H9 (cell line): ENCODE measurements at regions not wholly inside any gene's neighbourhood (a gene's known extent, or its start where the extent isn't known, plus 50 kb on each side); places are given as distances from the start of the nearest gene placed in this dataset.

Experiments used
- DNase-seq: peaks from one replicate; pipeline ENCODE4 v3.0.0-alpha.2; 2017
- H2AFZ ChIP-seq: one replicate; pipeline ENCODE4 v1.6.1; 2013; ENCODE audit warnings: mild to moderate bottlenecking, low read length, control low read depth, moderate library complexity
- H2AK5ac ChIP-seq: 2 replicates; pipeline ENCODE4 v1.6.1; 2013; ENCODE audit warnings: low read length, control low read depth, mixed read lengths; ENCODE audit not compliant: insufficient read length
- H2BK120ac ChIP-seq: one replicate; pipeline ENCODE4 v1.6.1; 2013; ENCODE audit warnings: low read depth, mild to moderate bottlenecking, low read length, control low read depth, inconsistent platforms; ENCODE audit not compliant: poor library complexity, severe bottlenecking
- H2BK12ac ChIP-seq: 2 replicates; pipeline ENCODE4 v1.6.1; 2013; ENCODE audit warnings: low read length, control low read depth, mixed read lengths, low read depth; ENCODE audit not compliant: insufficient read length
- H2BK15ac ChIP-seq: 2 replicates; pipeline ENCODE4 v1.6.1; 2013; ENCODE audit warnings: low read depth, low read length, control low read depth
- H2BK20ac ChIP-seq: one replicate; pipeline ENCODE4 v1.6.1; 2013; ENCODE audit warnings: low read depth, mild to moderate bottlenecking, low read length, control low read depth, inconsistent platforms; ENCODE audit not compliant: poor library complexity, severe bottlenecking
- H2BK5ac ChIP-seq: 2 replicates; pipeline ENCODE4 v1.6.1; 2013; ENCODE audit warnings: low read length, control low read depth, mixed read lengths; ENCODE audit not compliant: insufficient read length
- H3K14ac ChIP-seq: 2 replicates; pipeline ENCODE4 v1.6.1; 2013; ENCODE audit warnings: low read length, control low read depth; ENCODE audit not compliant: insufficient read depth
- H3K18ac ChIP-seq: 2 replicates; pipeline ENCODE4 v1.6.1; 2013; ENCODE audit warnings: low read depth, mild to moderate bottlenecking, mixed read lengths, low read length, control low read depth; ENCODE audit not compliant: insufficient read length
- H3K23ac ChIP-seq: 2 replicates; pipeline ENCODE4 v1.6.1; 2013; ENCODE audit warnings: low read length, control low read depth, mixed read lengths, low read depth; ENCODE audit not compliant: insufficient read length
- H3K23me2 ChIP-seq: 2 replicates; pipeline ENCODE4 v1.6.1; 2013; ENCODE audit warnings: low read depth, mild to moderate bottlenecking, mixed read lengths, low read length, control low read depth; ENCODE audit not compliant: insufficient read length, poor library complexity, severe bottlenecking
- H3K27ac ChIP-seq: 2 replicates; pipeline ENCODE4 v1.5.1; 2013; ENCODE audit warnings: low read length, control low read depth, mixed read lengths, low read depth; ENCODE audit not compliant: insufficient read length
- H3K27me3 ChIP-seq: 2 replicates; pipeline ENCODE4 v1.6.1; 2013; ENCODE audit warnings: low read length, control low read depth, inconsistent platforms; ENCODE audit not compliant: insufficient read depth
- H3K4ac ChIP-seq: 2 replicates; pipeline ENCODE4 v1.6.1; 2013; ENCODE audit warnings: low read depth, mild to moderate bottlenecking, control low read depth, inconsistent platforms, low read length, moderate library complexity
- H3K4me1 ChIP-seq: 2 replicates; pipeline ENCODE4 v1.6.1; 2013; ENCODE audit warnings: low read length, control low read depth, inconsistent platforms; ENCODE audit not compliant: insufficient read depth
- H3K4me2 ChIP-seq: 2 replicates; pipeline ENCODE4 v1.6.1; 2013; ENCODE audit warnings: low read length, control low read depth, mixed read lengths; ENCODE audit not compliant: insufficient read length, insufficient read depth
- H3K56ac ChIP-seq: 2 replicates; pipeline ENCODE4 v1.6.1; 2013; ENCODE audit warnings: low read depth, mild to moderate bottlenecking, mixed read lengths, low read length, control low read depth; ENCODE audit not compliant: insufficient read length
- H3K79me1 ChIP-seq: 2 replicates; pipeline ENCODE4 v1.6.1; 2013; ENCODE audit warnings: low read depth, mild to moderate bottlenecking, moderate library complexity, low read length, control low read depth, inconsistent platforms; ENCODE audit not compliant: insufficient read depth, poor library complexity, severe bottlenecking
- H3K79me2 ChIP-seq: 2 replicates; pipeline ENCODE4 v1.6.1; 2013; ENCODE audit warnings: low read length, control low read depth, inconsistent platforms; ENCODE audit not compliant: insufficient read depth
- H3K9ac ChIP-seq: 2 replicates; pipeline ENCODE4 v1.6.1; 2013; ENCODE audit warnings: low read length, control low read depth, mixed read lengths; ENCODE audit not compliant: insufficient read length; ENCODE audit errors: extremely low read depth
- H3K9me3 ChIP-seq: one replicate; pipeline ENCODE4 v1.6.1; 2013; ENCODE audit warnings: low read depth, low read length, inconsistent platforms; ENCODE audit not compliant: control insufficient read depth
- H3T11ph ChIP-seq: one replicate; pipeline ENCODE4 v1.6.1; 2013; ENCODE audit warnings: mild to moderate bottlenecking, low read length, control low read depth, inconsistent platforms
- H4K20me1 ChIP-seq: one replicate; pipeline ENCODE4 v1.6.1; 2013; ENCODE audit not compliant: control insufficient read depth, insufficient read length, insufficient read depth
- H4K5ac ChIP-seq: 2 replicates; pipeline ENCODE4 v1.6.1; 2013; ENCODE audit warnings: low read depth, mild to moderate bottlenecking, mixed read lengths, low read length, control low read depth; ENCODE audit not compliant: insufficient read length
- H4K8ac ChIP-seq: replicated peaks from 2 replicates; pipeline ENCODE4 v1.6.1; 2013; ENCODE audit warnings: low read length, control low read depth, mixed read lengths, low read depth; ENCODE audit not compliant: insufficient read length
- H4K91ac ChIP-seq: 2 replicates; pipeline ENCODE4 v1.6.1; 2013; ENCODE audit warnings: low read depth, mild to moderate bottlenecking, moderate library complexity, mixed read lengths, low read length, control low read depth; ENCODE audit not compliant: insufficient read length
- H3K27ac Mint-ChIP-seq, 3 experiments: 2 replicates in 2 of 3; 3 replicates in 1 of 3; pipeline ENCODE4 v1.8.0; 2020 to 2021; ENCODE audit warnings: mixed read lengths in 3 of 3, mild to moderate bottlenecking in 1 of 3, moderate library complexity in 1 of 3
- H3K27me3 Mint-ChIP-seq: 2 replicates; pipeline ENCODE4 v1.8.0; 2021; ENCODE audit warnings: low read depth, mild to moderate bottlenecking, moderate library complexity, mixed read lengths
- H3K36me3 Mint-ChIP-seq, 3 experiments: 2 replicates in 2 of 3; 3 replicates in 1 of 3; pipeline ENCODE4 v1.8.0; 2020 to 2021; ENCODE audit warnings: low read depth in 3 of 3, mixed read lengths in 3 of 3; ENCODE audit not compliant: insufficient read depth in 1 of 3
- H3K4me1 Mint-ChIP-seq, 2 experiments: 2 replicates each; pipeline ENCODE4 v1.8.0; 2020; ENCODE audit warnings: mixed read lengths in 2 of 2
- H3K4me3 Mint-ChIP-seq, 2 experiments: 2 replicates in 1 of 2; 3 replicates in 1 of 2; pipeline ENCODE4 v1.8.0; 2020 to 2021; ENCODE audit warnings: mild to moderate bottlenecking in 2 of 2, mixed read lengths in 2 of 2, moderate library complexity in 1 of 2
- H3K9me3 Mint-ChIP-seq, 2 experiments: 2 replicates in 1 of 2; 3 replicates in 1 of 2; pipeline ENCODE4 v1.8.0; 2020; ENCODE audit warnings: mild to moderate bottlenecking in 2 of 2, mixed read lengths in 2 of 2, moderate library complexity in 1 of 2
- WGBS: extraction: QIAGEN DNeasy Blood & Tissue Kit; methylation state at CpG from one replicate; pipeline ENCODE4 v1.1.7; 2013; ENCODE audit warnings: missing lambda C conversion rate, low lambda C conversion rate, mixed read lengths; ENCODE audit not compliant: insufficient read length; ENCODE audit errors: extremely low coverage; 5-methylcytosine and 5-hydroxymethylcytosine counted together
- TF ChIP-seq, protein P1 (sequence below): fragments of 200-600 bp; sonication (generic); conservative IDR thresholded peaks from 3 replicates; pipeline ENCODE4 v1.8.0; 2021; ENCODE audit warnings: antibody characterized with exemption, mild to moderate bottlenecking

DNA sequence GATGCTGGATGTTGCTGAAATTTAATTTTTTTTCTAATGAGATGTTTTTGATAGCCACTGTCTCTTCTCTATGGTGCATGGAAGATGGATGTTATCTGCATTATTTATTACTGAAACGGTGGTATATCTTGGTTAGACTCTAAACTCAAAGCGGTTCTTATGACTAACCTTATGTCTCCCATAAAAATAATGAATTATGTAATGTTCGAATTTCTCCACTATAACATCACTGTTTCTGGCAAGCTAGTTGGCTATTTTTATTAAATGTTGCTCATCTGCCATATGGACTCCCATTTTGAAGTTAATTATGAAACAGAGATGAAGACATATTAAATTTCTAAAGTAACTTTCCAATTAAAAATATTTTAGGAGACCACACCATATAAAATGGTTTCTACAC, 808.6 kb upstream of the ADGRL4 start:
- H3K27ac Mint-ChIP-seq: no peak overlapping the region
- H3K9me3 Mint-ChIP-seq: no peaks in the 10 kb centered on the region

More for the DNA sequence above, 808.6 kb upstream of the ADGRL4 start:
- Histone ChIP-seq H3K23ac (no peak overlapping the region), H2BK5ac (no peak overlapping the region), H2AFZ (no peak overlapping the region), H3K4ac (no peak overlapping the region), H3K23me2 (no peaks in the 10 kb centered on the region), H3K9ac (no peak overlapping the region), H3K27me3 (no peaks in the 10 kb centered on the region), H3K27ac (no peak overlapping the region), H2BK15ac (no peak overlapping the region), H4K8ac (no peak overlapping the region), H2BK20ac (no peak overlapping the region), H3K56ac (no peak overlapping the region), H3K79me1 (no peaks in the 10 kb centered on the region), H3T11ph (no peak overlapping the region), H3K14ac (no peak overlapping the region), H3K18ac (no peak overlapping the region), H4K5ac (no peak overlapping the region), H2BK12ac (no peak overlapping the region), H3K4me1 (no peaks in the 10 kb centered on the region), H3K79me2 (no peaks in the 10 kb centered on the region), H4K20me1 (no peaks in the 10 kb centered on the region), H2AK5ac (no peak overlapping the region), H3K4me2 (no peak overlapping the region), H2BK120ac (no peak overlapping the region), H4K91ac (no peak overlapping the region), H3K9me3 (no peaks in the 10 kb centered on the region)
- H3K36me3 Mint-ChIP-seq: no peaks in the 10 kb centered on the region
- no peak overlapping the region for H3K4me3 Mint-ChIP-seq
- H3K4me1 Mint-ChIP-seq: no peaks in the 10 kb centered on the region
- no CpG with 5 or more reads among the region's 3 CpGs for WGBS
- TF ChIP-seq, protein P1, sequence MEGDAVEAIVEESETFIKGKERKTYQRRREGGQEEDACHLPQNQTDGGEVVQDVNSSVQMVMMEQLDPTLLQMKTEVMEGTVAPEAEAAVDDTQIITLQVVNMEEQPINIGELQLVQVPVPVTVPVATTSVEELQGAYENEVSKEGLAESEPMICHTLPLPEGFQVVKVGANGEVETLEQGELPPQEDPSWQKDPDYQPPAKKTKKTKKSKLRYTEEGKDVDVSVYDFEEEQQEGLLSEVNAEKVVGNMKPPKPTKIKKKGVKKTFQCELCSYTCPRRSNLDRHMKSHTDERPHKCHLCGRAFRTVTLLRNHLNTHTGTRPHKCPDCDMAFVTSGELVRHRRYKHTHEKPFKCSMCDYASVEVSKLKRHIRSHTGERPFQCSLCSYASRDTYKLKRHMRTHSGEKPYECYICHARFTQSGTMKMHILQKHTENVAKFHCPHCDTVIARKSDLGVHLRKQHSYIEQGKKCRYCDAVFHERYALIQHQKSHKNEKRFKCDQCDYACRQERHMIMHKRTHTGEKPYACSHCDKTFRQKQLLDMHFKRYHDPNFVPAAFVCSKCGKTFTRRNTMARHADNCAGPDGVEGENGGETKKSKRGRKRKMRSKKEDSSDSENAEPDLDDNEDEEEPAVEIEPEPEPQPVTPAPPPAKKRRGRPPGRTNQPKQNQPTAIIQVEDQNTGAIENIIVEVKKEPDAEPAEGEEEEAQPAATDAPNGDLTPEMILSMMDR: no peak
- H3K27me3 Mint-ChIP-seq: no peaks in the 10 kb centered on the region
- DNase-seq: no peak
